ENCODE measurements at regions not wholly inside any gene's neighbourhood (a gene's known extent, or its start where the extent isn't known, plus 50 kb on each side); places are given as distances from the start of the nearest gene placed in this dataset.

- DNase-seq = no peak
- no peak for TF ChIP-seq CTCF (IDR thresholded peaks at IDR 0.05)
- no peak for ATAC-seq (ENCODE audit: poor library complexity)
- H3K9me3 Mint-ChIP-seq = no peaks in the 10 kb centered on the region
- intact Hi-C loops (cut with DNase I, micrococcal nuclease) = no loop called here
- Histone ChIP-seq H3K4me3 (ENCODE audit: low read length) (no peak overlapping the region), H3K9me3 (ENCODE audit: control insufficient read depth in 1 of 2, insufficient read depth in 1 of 2, low read length in 2 of 2) (no peaks in the 10 kb centered on the region), H3K27me3 (ENCODE audit: control insufficient read depth in 1 of 2, insufficient read depth in 2 of 2, low read length in 2 of 2) (no peaks in the 10 kb centered on the region), H3K36me3 (ENCODE audit: insufficient read depth, low read length) (no peaks in the 10 kb centered on the region), H3K4me1 (ENCODE audit: insufficient read depth, low read length) (peaks cover 6% of the 10 kb centered on the region), H3K27ac (ENCODE audit: low read depth in 1 of 2, low read length in 2 of 2) (no peak overlapping the region)
- H3K4me1 Mint-ChIP-seq (ENCODE audit: low read depth) = no peaks in the 10 kb centered on the region
- no peak overlapping the region for H3K4me3 Mint-ChIP-seq
- ChIA-PET CTCF (no interaction called here), POLR2A (interaction anchor here (0.9 kb wide), 1 partner anchor 75 kb away, joined by 3 read pairs; no protein-coding TSS in a partner anchor)
- H3K27me3 Mint-ChIP-seq = no peaks in the 10 kb centered on the region
- H3K27ac Mint-ChIP-seq = no peak overlapping the region
- H3K36me3 Mint-ChIP-seq (ENCODE audit: low read depth) = no peaks in the 10 kb centered on the region
These were observed 258.2 kb downstream of the CHRM3 start for GRCh38 chr1:239644604-239645003.

- intact Hi-C loops (cut with DNase I, micrococcal nuclease) = no loop called here
- H3K9me3 Mint-ChIP-seq = no peaks in the 10 kb centered on the region
- no peaks in the 10 kb centered on the region for H3K36me3 Mint-ChIP-seq (ENCODE audit: low read depth)
These were observed 260.7 kb downstream of the CHRM3 start for GRCh38 chr1:239647045-239647444.

GRCh38 chr1:239647964-239648632, 261.7 kb downstream of the CHRM3 start:
- Mint-ChIP-seq H3K4me3 (no peak overlapping the region), H3K27me3 (no peaks in the 10 kb centered on the region), H3K4me1 (ENCODE audit: low read depth) (no peaks in the 10 kb centered on the region), H3K36me3 (ENCODE audit: low read depth) (no peaks in the 10 kb centered on the region), H3K9me3 (no peaks in the 10 kb centered on the region), H3K27ac (no peak overlapping the region)
- intact Hi-C loops (cut with DNase I, micrococcal nuclease) = no loop called here
- H3K27ac ChIP-seq (ENCODE audit: low read depth in 1 of 2, low read length in 2 of 2) = no peak overlapping the region
- ChIA-PET CTCF (interaction anchor here (0.8 to 1.2 kb wide), 2 partner anchors 14 to 61 kb away, joined by 3 read pairs; no protein-coding TSS in a partner anchor), POLR2A (interaction anchor here (1.0 kb wide), 1 partner anchor 250 kb away, joined by 3 read pairs; no protein-coding TSS in a partner anchor)
- H3K9me3 ChIP-seq (ENCODE audit: control insufficient read depth in 1 of 2, insufficient read depth in 1 of 2, low read length in 2 of 2) = no peaks in the 10 kb centered on the region
- no peak overlapping the region for H3K4me3 ChIP-seq (ENCODE audit: low read length)
- no peak for ATAC-seq (ENCODE audit: poor library complexity)
- DNase-seq = no peak
- TF ChIP-seq CTCF (IDR thresholded peaks at IDR 0.05) = no peak
- H3K36me3 ChIP-seq (ENCODE audit: insufficient read depth, low read length) = no peaks in the 10 kb centered on the region
- H3K4me1 ChIP-seq (ENCODE audit: insufficient read depth, low read length) = peaks cover 6% of the 10 kb centered on the region
- H3K27me3 ChIP-seq (ENCODE audit: control insufficient read depth in 1 of 2, insufficient read depth in 2 of 2, low read length in 2 of 2) = no peaks in the 10 kb centered on the region

More at GRCh38 chr1:239647045-239647444, 260.7 kb downstream of the CHRM3 start:
- DNase-seq (no peak), ATAC-seq (ENCODE audit: poor library complexity) (no peak)
- Mint-ChIP-seq H3K4me3 (no peak overlapping the region), H3K4me1 (ENCODE audit: low read depth) (no peaks in the 10 kb centered on the region), H3K27ac (no peak overlapping the region), H3K27me3 (no peaks in the 10 kb centered on the region)
- no peak overlapping the region for H3K27ac ChIP-seq (ENCODE audit: low read depth in 1 of 2, low read length in 2 of 2)
- no peak for TF ChIP-seq CTCF (IDR thresholded peaks at IDR 0.05)
- no peaks in the 10 kb centered on the region for H3K36me3 ChIP-seq (ENCODE audit: insufficient read depth, low read length)
- H3K9me3 ChIP-seq (ENCODE audit: control insufficient read depth in 1 of 2, insufficient read depth in 1 of 2, low read length in 2 of 2) = no peaks in the 10 kb centered on the region
- no peaks in the 10 kb centered on the region for H3K27me3 ChIP-seq (ENCODE audit: control insufficient read depth in 1 of 2, insufficient read depth in 2 of 2, low read length in 2 of 2)
- no peak overlapping the region for H3K4me3 ChIP-seq (ENCODE audit: low read length)
- CTCF ChIA-PET = interaction anchor here (1.2 kb wide), 1 partner anchor 62 kb away, joined by 3 read pairs; no protein-coding TSS in a partner anchor
- peaks cover 6% of the 10 kb centered on the region for H3K4me1 ChIP-seq (ENCODE audit: insufficient read depth, low read length)
- POLR2A ChIA-PET = no interaction called here

All from CD4-positive, alpha-beta T cell (primary cell).